Endothelial cell of umbilical vein (primary cell): ENCODE measurements at regions not wholly inside any gene's neighbourhood (a gene's known extent, or its start where the extent isn't known, plus 50 kb on each side); places are given as distances from the start of the nearest gene placed in this dataset.

Source experiments
- BruUV-seq: library from RNA; stranded (reverse); fragments of 400-500 nt; replicated peaks from 2 replicates; lab custom pipeline; 2021; lab: Mats Ljungman, UMichigan
- CTCF ChIA-PET: fragments of 300-600, 350-600 bp; sonication (Branson Sonifier 250); formaldehyde crosslinking; loops from one replicate; lab custom pipeline; 2021; ENCODE audit warnings: antibody characterized with exemption, inconsistent platforms; lab: Charles Lee
- POLR2A ChIA-PET: fragments of 300-600, 350-600 bp; sonication (Branson Sonifier 250); formaldehyde crosslinking; loops from one replicate; lab custom pipeline; 2021; ENCODE audit warnings: antibody characterized with exemption, inconsistent platforms; lab: Charles Lee
- DNase-seq: peaks from one replicate; pipeline ENCODE4 v3.0.0-alpha.2; 2011; ENCODE audit warnings: low read depth, low spot score
- FAIRE-seq: peaks from 2 replicates; lab custom pipeline; 2011; peaks lifted over from hg19 to GRCh38; lab: Jason Lieb, UNC
- H2AFZ ChIP-seq: 2 replicates; pipeline ENCODE4 v1.6.0; 2012; ENCODE audit warnings: low read depth, low read length, control low read depth, inconsistent platforms
- H3K27ac ChIP-seq: 2 replicates; pipeline ENCODE4 v1.5.1; 2011; ENCODE audit warnings: low read depth, mild to moderate bottlenecking, control low read depth, low read length, moderate library complexity; ENCODE audit not compliant: insufficient read depth
- H3K27me3 ChIP-seq, 2 experiments: 2 replicates each; pipeline versions ENCODE4 v1.6.0 to v1.6.1; 2011; ENCODE audit warnings: low read length in 2 of 2, mixed read lengths in 1 of 2; ENCODE audit not compliant: control insufficient read depth in 2 of 2, insufficient read depth in 2 of 2
- H3K36me3 ChIP-seq, 2 experiments: 2 replicates in 1 of 2; 3 replicates in 1 of 2; pipeline ENCODE4 v1.5.1; 2011; ENCODE audit warnings: low read length in 2 of 2, mild to moderate bottlenecking in 1 of 2, moderate library complexity in 1 of 2; ENCODE audit not compliant: control insufficient read depth in 2 of 2, insufficient read depth in 2 of 2; ENCODE audit errors: extremely low read depth in 1 of 2
- H3K4me1 ChIP-seq: 3 replicates; pipeline ENCODE4 v1.5.1; 2011; ENCODE audit warnings: mild to moderate bottlenecking, low read length; ENCODE audit not compliant: control insufficient read depth, insufficient read depth; ENCODE audit errors: extremely low read depth
- H3K4me2 ChIP-seq: 2 replicates; pipeline ENCODE4 v1.6.1; 2011; ENCODE audit warnings: low read length, control low read depth, mixed read lengths; ENCODE audit not compliant: insufficient read depth
- H3K4me3 ChIP-seq, 3 experiments: fragments of 200-600 bp in 1 of 3; sonication (generic), shearing (Covaris generic) in 1 of 3; replicated peaks in 1 of 3; 2 replicates each; pipeline ENCODE4 v1.5.1; 2011 to 2016; ENCODE audit warnings: control low read depth in 3 of 3, low read length in 3 of 3, mild to moderate bottlenecking in 2 of 3, inconsistent platforms in 1 of 3, low read depth in 1 of 3, moderate library complexity in 1 of 3; ENCODE audit not compliant: insufficient read depth in 1 of 3
- H3K79me2 ChIP-seq: 2 replicates; pipeline ENCODE4 v1.6.0; 2012; ENCODE audit warnings: low read length, inconsistent platforms; ENCODE audit not compliant: control insufficient read depth, insufficient read depth
- H3K9ac ChIP-seq: replicated peaks from 2 replicates; pipeline ENCODE3; 2011; ENCODE audit warnings: low read length, control low read depth; ENCODE audit not compliant: insufficient read depth; ENCODE audit errors: extremely low read depth
- H3K9me1 ChIP-seq: replicated peaks from 3 replicates; pipeline ENCODE4 v1.6.0; 2011; ENCODE audit warnings: mild to moderate bottlenecking, low read length; ENCODE audit not compliant: control insufficient read depth, insufficient read depth; ENCODE audit errors: extremely low read depth
- H3K9me3 ChIP-seq: replicated peaks from 2 replicates; pipeline ENCODE4 v1.5.1; 2012; ENCODE audit warnings: low read length, inconsistent platforms; ENCODE audit not compliant: control insufficient read depth, insufficient read depth
- H4K20me1 ChIP-seq: replicated peaks from 2 replicates; pipeline ENCODE3; 2011; ENCODE audit warnings: mild to moderate bottlenecking, low read length; ENCODE audit not compliant: control insufficient read depth, insufficient read depth; ENCODE audit errors: extremely low read depth
- EZH2 ChIP-seq: IDR thresholded peaks from 2 replicates; pipeline ENCODE4 v1.6.1; 2012; ENCODE audit warnings: borderline replicate concordance, low read depth, mild to moderate bottlenecking, moderate library complexity, low read length, inconsistent platforms; ENCODE audit not compliant: severe bottlenecking
- FOS ChIP-seq: IDR thresholded peaks from 2 replicates; pipeline ENCODE4 v1.6.1; 2011; ENCODE audit warnings: mild to moderate bottlenecking, low read length, moderate library complexity, borderline replicate concordance; ENCODE audit not compliant: insufficient read depth
- GATA2 ChIP-seq: IDR thresholded peaks from 2 replicates; pipeline ENCODE4 v1.7.0; 2011; ENCODE audit warnings: low read depth, mild to moderate bottlenecking, moderate library complexity, mixed read lengths, low read length; ENCODE audit not compliant: insufficient read length, insufficient read depth
- JUN ChIP-seq: IDR thresholded peaks from 2 replicates; pipeline ENCODE4 v1.6.1; 2011; ENCODE audit warnings: borderline replicate concordance, low read depth; ENCODE audit not compliant: insufficient read length, insufficient read depth
- MYC ChIP-seq: IDR thresholded peaks from one replicate; pipeline ENCODE4 v1.6.1; 2011; ENCODE audit warnings: mild to moderate bottlenecking, low read depth, low read length
- POLR2A ChIP-seq: IDR thresholded peaks from 2 replicates; pipeline ENCODE4 v1.6.1; 2012; ENCODE audit warnings: low read depth, mild to moderate bottlenecking, control low read depth, low read length
- POLR2AphosphoS5 ChIP-seq: IDR thresholded peaks from 2 replicates; pipeline ENCODE4 v1.6.1; 2012; ENCODE audit warnings: low read depth, mild to moderate bottlenecking, control low read depth, low read length, moderate library complexity; ENCODE audit not compliant: insufficient read depth
- dilution Hi-C: fragments of 300-500 bp; cut with MboI; formaldehyde crosslinking; loops from one replicate; pipeline ENCODE4 v1.15.0; 2019; ENCODE audit warnings: low sequenced_read_pairs; ENCODE audit not compliant: extremely low pct_ligation_motif_present
- intact Hi-C: fragments of 100-400 bp; cut with micrococcal nuclease; formaldehyde crosslinking; loops from one replicate; pipeline ENCODE4 v1.10.0; 2022
- TF ChIP-seq, protein P1 (sequence below): IDR thresholded peaks from 2 replicates; pipeline ENCODE4 v1.6.1; 2011; ENCODE audit not compliant: insufficient read depth, insufficient read length
- TF ChIP-seq, protein P2 (sequence below), 2 donors: IDR thresholded peaks; 1 replicate in 1 of 2; 2 replicates in 1 of 2; pipeline ENCODE4 v1.5.1; 2011; ENCODE audit warnings: low read length in 2 of 2, mild to moderate bottlenecking in 2 of 2, moderate library complexity in 2 of 2, control low read depth in 1 of 2, inconsistent platforms in 1 of 2, low read depth in 1 of 2; ENCODE audit not compliant: insufficient read depth in 1 of 2; ENCODE audit errors: extremely low read depth in 1 of 2

GRCh38 chr12:131425112-131426075 is 285.5 kb upstream of the SFSWAP start:
- intact Hi-C loops (no loop called here), dilution Hi-C loops (no loop called here)
- Histone ChIP-seq H4K20me1 (no peaks in the 10 kb centered on the region), H3K36me3 (no peaks in the 10 kb centered on the region), H3K27me3 (no peaks in the 10 kb centered on the region), H3K9me1 (no peaks in the 10 kb centered on the region), H3K4me3 (no peak overlapping the region), H2AFZ (no peak overlapping the region), H3K27ac (no peak overlapping the region), H3K9ac (no peak overlapping the region), H3K79me2 (no peaks in the 10 kb centered on the region), H3K4me1 (no peaks in the 10 kb centered on the region), H3K4me2 (no peak overlapping the region), H3K9me3 (no peaks in the 10 kb centered on the region)
- CTCF ChIA-PET, result no interaction called here
- no peak for TF ChIP-seq POLR2AphosphoS5
- no peak for TF ChIP-seq EZH2
- TF ChIP-seq GATA2, result no peak
- TF ChIP-seq, protein P1, sequence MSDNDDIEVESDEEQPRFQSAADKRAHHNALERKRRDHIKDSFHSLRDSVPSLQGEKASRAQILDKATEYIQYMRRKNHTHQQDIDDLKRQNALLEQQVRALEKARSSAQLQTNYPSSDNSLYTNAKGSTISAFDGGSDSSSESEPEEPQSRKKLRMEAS, result no peak
- TF ChIP-seq, protein P2, sequence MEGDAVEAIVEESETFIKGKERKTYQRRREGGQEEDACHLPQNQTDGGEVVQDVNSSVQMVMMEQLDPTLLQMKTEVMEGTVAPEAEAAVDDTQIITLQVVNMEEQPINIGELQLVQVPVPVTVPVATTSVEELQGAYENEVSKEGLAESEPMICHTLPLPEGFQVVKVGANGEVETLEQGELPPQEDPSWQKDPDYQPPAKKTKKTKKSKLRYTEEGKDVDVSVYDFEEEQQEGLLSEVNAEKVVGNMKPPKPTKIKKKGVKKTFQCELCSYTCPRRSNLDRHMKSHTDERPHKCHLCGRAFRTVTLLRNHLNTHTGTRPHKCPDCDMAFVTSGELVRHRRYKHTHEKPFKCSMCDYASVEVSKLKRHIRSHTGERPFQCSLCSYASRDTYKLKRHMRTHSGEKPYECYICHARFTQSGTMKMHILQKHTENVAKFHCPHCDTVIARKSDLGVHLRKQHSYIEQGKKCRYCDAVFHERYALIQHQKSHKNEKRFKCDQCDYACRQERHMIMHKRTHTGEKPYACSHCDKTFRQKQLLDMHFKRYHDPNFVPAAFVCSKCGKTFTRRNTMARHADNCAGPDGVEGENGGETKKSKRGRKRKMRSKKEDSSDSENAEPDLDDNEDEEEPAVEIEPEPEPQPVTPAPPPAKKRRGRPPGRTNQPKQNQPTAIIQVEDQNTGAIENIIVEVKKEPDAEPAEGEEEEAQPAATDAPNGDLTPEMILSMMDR (IDR thresholded peaks at IDR 0.05; ENCODE audit: extremely low read depth in 1 of 2, insufficient read depth in 1 of 2, low read depth in 1 of 2, low read length in 2 of 2), result no peak
- TF ChIP-seq MYC, result no peak
- TF ChIP-seq JUN, result no peak
- TF ChIP-seq FOS, result no peak
- TF ChIP-seq POLR2A, result no peak
- DNase-seq (no peak), FAIRE-seq (no peak)
- no TSS peak for BruUV-seq
- POLR2A ChIA-PET, result no interaction called here
